H9 (cell line): ENCODE measurements at regions not wholly inside any gene's neighbourhood (a gene's known extent, or its start where the extent isn't known, plus 50 kb on each side); places are given as distances from the start of the nearest gene placed in this dataset.

ENCODE experiments used
- DNase-seq: peaks from one replicate; pipeline ENCODE4 v3.0.0-alpha.2; 2017
- H2AFZ ChIP-seq: one replicate; pipeline ENCODE4 v1.6.1; 2013; ENCODE audit warnings: mild to moderate bottlenecking, low read length, control low read depth, moderate library complexity
- H2AK5ac ChIP-seq: 2 replicates; pipeline ENCODE4 v1.6.1; 2013; ENCODE audit warnings: low read length, control low read depth, mixed read lengths; ENCODE audit not compliant: insufficient read length
- H2BK120ac ChIP-seq: one replicate; pipeline ENCODE4 v1.6.1; 2013; ENCODE audit warnings: low read depth, mild to moderate bottlenecking, low read length, control low read depth, inconsistent platforms; ENCODE audit not compliant: poor library complexity, severe bottlenecking
- H2BK12ac ChIP-seq: 2 replicates; pipeline ENCODE4 v1.6.1; 2013; ENCODE audit warnings: low read length, control low read depth, mixed read lengths, low read depth; ENCODE audit not compliant: insufficient read length
- H2BK15ac ChIP-seq: 2 replicates; pipeline ENCODE4 v1.6.1; 2013; ENCODE audit warnings: low read depth, low read length, control low read depth
- H2BK20ac ChIP-seq: one replicate; pipeline ENCODE4 v1.6.1; 2013; ENCODE audit warnings: low read depth, mild to moderate bottlenecking, low read length, control low read depth, inconsistent platforms; ENCODE audit not compliant: poor library complexity, severe bottlenecking
- H2BK5ac ChIP-seq: 2 replicates; pipeline ENCODE4 v1.6.1; 2013; ENCODE audit warnings: low read length, control low read depth, mixed read lengths; ENCODE audit not compliant: insufficient read length
- H3K14ac ChIP-seq: 2 replicates; pipeline ENCODE4 v1.6.1; 2013; ENCODE audit warnings: low read length, control low read depth; ENCODE audit not compliant: insufficient read depth
- H3K18ac ChIP-seq: 2 replicates; pipeline ENCODE4 v1.6.1; 2013; ENCODE audit warnings: low read depth, mild to moderate bottlenecking, mixed read lengths, low read length, control low read depth; ENCODE audit not compliant: insufficient read length
- H3K23ac ChIP-seq: 2 replicates; pipeline ENCODE4 v1.6.1; 2013; ENCODE audit warnings: low read length, control low read depth, mixed read lengths, low read depth; ENCODE audit not compliant: insufficient read length
- H3K23me2 ChIP-seq: 2 replicates; pipeline ENCODE4 v1.6.1; 2013; ENCODE audit warnings: low read depth, mild to moderate bottlenecking, mixed read lengths, low read length, control low read depth; ENCODE audit not compliant: insufficient read length, poor library complexity, severe bottlenecking
- H3K27ac ChIP-seq: 2 replicates; pipeline ENCODE4 v1.5.1; 2013; ENCODE audit warnings: low read length, control low read depth, mixed read lengths, low read depth; ENCODE audit not compliant: insufficient read length
- H3K27me3 ChIP-seq: 2 replicates; pipeline ENCODE4 v1.6.1; 2013; ENCODE audit warnings: low read length, control low read depth, inconsistent platforms; ENCODE audit not compliant: insufficient read depth
- H3K4ac ChIP-seq: 2 replicates; pipeline ENCODE4 v1.6.1; 2013; ENCODE audit warnings: low read depth, mild to moderate bottlenecking, control low read depth, inconsistent platforms, low read length, moderate library complexity
- H3K4me1 ChIP-seq: 2 replicates; pipeline ENCODE4 v1.6.1; 2013; ENCODE audit warnings: low read length, control low read depth, inconsistent platforms; ENCODE audit not compliant: insufficient read depth
- H3K4me2 ChIP-seq: 2 replicates; pipeline ENCODE4 v1.6.1; 2013; ENCODE audit warnings: low read length, control low read depth, mixed read lengths; ENCODE audit not compliant: insufficient read length, insufficient read depth
- H3K56ac ChIP-seq: 2 replicates; pipeline ENCODE4 v1.6.1; 2013; ENCODE audit warnings: low read depth, mild to moderate bottlenecking, mixed read lengths, low read length, control low read depth; ENCODE audit not compliant: insufficient read length
- H3K79me1 ChIP-seq: 2 replicates; pipeline ENCODE4 v1.6.1; 2013; ENCODE audit warnings: low read depth, mild to moderate bottlenecking, moderate library complexity, low read length, control low read depth, inconsistent platforms; ENCODE audit not compliant: insufficient read depth, poor library complexity, severe bottlenecking
- H3K79me2 ChIP-seq: 2 replicates; pipeline ENCODE4 v1.6.1; 2013; ENCODE audit warnings: low read length, control low read depth, inconsistent platforms; ENCODE audit not compliant: insufficient read depth
- H3K9ac ChIP-seq: 2 replicates; pipeline ENCODE4 v1.6.1; 2013; ENCODE audit warnings: low read length, control low read depth, mixed read lengths; ENCODE audit not compliant: insufficient read length; ENCODE audit errors: extremely low read depth
- H3K9me3 ChIP-seq: one replicate; pipeline ENCODE4 v1.6.1; 2013; ENCODE audit warnings: low read depth, low read length, inconsistent platforms; ENCODE audit not compliant: control insufficient read depth
- H3T11ph ChIP-seq: one replicate; pipeline ENCODE4 v1.6.1; 2013; ENCODE audit warnings: mild to moderate bottlenecking, low read length, control low read depth, inconsistent platforms
- H4K20me1 ChIP-seq: one replicate; pipeline ENCODE4 v1.6.1; 2013; ENCODE audit not compliant: control insufficient read depth, insufficient read length, insufficient read depth
- H4K5ac ChIP-seq: 2 replicates; pipeline ENCODE4 v1.6.1; 2013; ENCODE audit warnings: low read depth, mild to moderate bottlenecking, mixed read lengths, low read length, control low read depth; ENCODE audit not compliant: insufficient read length
- H4K8ac ChIP-seq: replicated peaks from 2 replicates; pipeline ENCODE4 v1.6.1; 2013; ENCODE audit warnings: low read length, control low read depth, mixed read lengths, low read depth; ENCODE audit not compliant: insufficient read length
- H4K91ac ChIP-seq: 2 replicates; pipeline ENCODE4 v1.6.1; 2013; ENCODE audit warnings: low read depth, mild to moderate bottlenecking, moderate library complexity, mixed read lengths, low read length, control low read depth; ENCODE audit not compliant: insufficient read length
- H3K27ac Mint-ChIP-seq, 3 experiments: 2 replicates in 2 of 3; 3 replicates in 1 of 3; pipeline ENCODE4 v1.8.0; 2020 to 2021; ENCODE audit warnings: mixed read lengths in 3 of 3, mild to moderate bottlenecking in 1 of 3, moderate library complexity in 1 of 3
- H3K27me3 Mint-ChIP-seq: 2 replicates; pipeline ENCODE4 v1.8.0; 2021; ENCODE audit warnings: low read depth, mild to moderate bottlenecking, moderate library complexity, mixed read lengths
- H3K36me3 Mint-ChIP-seq, 3 experiments: 2 replicates in 2 of 3; 3 replicates in 1 of 3; pipeline ENCODE4 v1.8.0; 2020 to 2021; ENCODE audit warnings: low read depth in 3 of 3, mixed read lengths in 3 of 3; ENCODE audit not compliant: insufficient read depth in 1 of 3
- H3K4me1 Mint-ChIP-seq, 2 experiments: 2 replicates each; pipeline ENCODE4 v1.8.0; 2020; ENCODE audit warnings: mixed read lengths in 2 of 2
- H3K4me3 Mint-ChIP-seq, 2 experiments: 2 replicates in 1 of 2; 3 replicates in 1 of 2; pipeline ENCODE4 v1.8.0; 2020 to 2021; ENCODE audit warnings: mild to moderate bottlenecking in 2 of 2, mixed read lengths in 2 of 2, moderate library complexity in 1 of 2
- H3K9me3 Mint-ChIP-seq, 2 experiments: 2 replicates in 1 of 2; 3 replicates in 1 of 2; pipeline ENCODE4 v1.8.0; 2020; ENCODE audit warnings: mild to moderate bottlenecking in 2 of 2, mixed read lengths in 2 of 2, moderate library complexity in 1 of 2
- WGBS: extraction: QIAGEN DNeasy Blood & Tissue Kit; methylation state at CpG from one replicate; pipeline ENCODE4 v1.1.7; 2013; ENCODE audit warnings: missing lambda C conversion rate, low lambda C conversion rate, mixed read lengths; ENCODE audit not compliant: insufficient read length; ENCODE audit errors: extremely low coverage; 5-methylcytosine and 5-hydroxymethylcytosine counted together
- TF ChIP-seq, protein P1 (sequence below): fragments of 200-600 bp; sonication (generic); conservative IDR thresholded peaks from 3 replicates; pipeline ENCODE4 v1.8.0; 2021; ENCODE audit warnings: antibody characterized with exemption, mild to moderate bottlenecking

DNA sequence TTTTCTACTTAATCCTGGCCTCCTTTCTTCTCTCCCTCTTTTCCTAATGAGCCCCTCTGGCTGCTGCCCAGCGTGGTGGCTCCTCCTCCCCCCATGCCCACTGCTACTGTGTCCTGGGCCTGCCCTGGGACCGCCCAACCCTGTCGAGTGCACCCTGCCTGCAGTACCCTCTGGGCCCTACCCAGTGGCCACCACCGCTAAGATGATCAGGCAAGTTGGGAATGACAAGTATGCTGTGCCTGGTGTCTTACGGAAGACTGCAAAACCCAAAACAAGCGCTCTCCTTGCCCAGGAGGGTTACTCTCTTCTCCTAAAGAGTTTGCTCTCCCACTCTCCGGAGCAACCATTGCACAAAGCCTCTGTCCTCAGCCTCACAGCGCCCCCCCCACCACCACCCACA, 273.7 kb downstream of the SYK start:
- Mint-ChIP-seq H3K4me1 (peaks cover 20 to 23% of the 10 kb centered on the region in 2 experiments), H3K4me3 (no peak overlapping the region; a peak in 1 of 5 replicates)
- WGBS = no CpG with 5 or more reads among the region's 8 CpGs

More for the DNA sequence above, 273.7 kb downstream of the SYK start:
- Histone ChIP-seq H4K5ac (no peak overlapping the region), H3K27ac (no peak overlapping the region), H2BK120ac (no peak overlapping the region), H3K14ac (no peak overlapping the region), H3K79me2 (no peaks in the 10 kb centered on the region), H3K4me1 (no peaks in the 10 kb centered on the region), H4K20me1 (no peaks in the 10 kb centered on the region), H3K79me1 (no peaks in the 10 kb centered on the region), H4K8ac (no peak overlapping the region), H2BK5ac (no peak overlapping the region), H2BK20ac (no peak overlapping the region), H2AFZ (no peak overlapping the region), H2BK15ac (no peak overlapping the region), H3K27me3 (no peaks in the 10 kb centered on the region), H3K23me2 (no peaks in the 10 kb centered on the region), H2BK12ac (no peak overlapping the region), H3K56ac (no peak overlapping the region), H3K9me3 (no peaks in the 10 kb centered on the region), H3K9ac (no peak overlapping the region), H3K4ac (no peak overlapping the region), H3K4me2 (no peak overlapping the region), H3K18ac (no peak overlapping the region), H4K91ac (no peak overlapping the region), H3K23ac (no peak overlapping the region), H3T11ph (no peak overlapping the region), H2AK5ac (no peak overlapping the region)
- Mint-ChIP-seq H3K27ac (no peak overlapping the region), H3K9me3 (no peaks in the 10 kb centered on the region; a peak in 1 of 5 replicates), H3K27me3 (peaks cover 3% of the 10 kb centered on the region), H3K36me3 (no peaks in the 10 kb centered on the region; a peak in 2 of 7 replicates)
- TF ChIP-seq, protein P1, sequence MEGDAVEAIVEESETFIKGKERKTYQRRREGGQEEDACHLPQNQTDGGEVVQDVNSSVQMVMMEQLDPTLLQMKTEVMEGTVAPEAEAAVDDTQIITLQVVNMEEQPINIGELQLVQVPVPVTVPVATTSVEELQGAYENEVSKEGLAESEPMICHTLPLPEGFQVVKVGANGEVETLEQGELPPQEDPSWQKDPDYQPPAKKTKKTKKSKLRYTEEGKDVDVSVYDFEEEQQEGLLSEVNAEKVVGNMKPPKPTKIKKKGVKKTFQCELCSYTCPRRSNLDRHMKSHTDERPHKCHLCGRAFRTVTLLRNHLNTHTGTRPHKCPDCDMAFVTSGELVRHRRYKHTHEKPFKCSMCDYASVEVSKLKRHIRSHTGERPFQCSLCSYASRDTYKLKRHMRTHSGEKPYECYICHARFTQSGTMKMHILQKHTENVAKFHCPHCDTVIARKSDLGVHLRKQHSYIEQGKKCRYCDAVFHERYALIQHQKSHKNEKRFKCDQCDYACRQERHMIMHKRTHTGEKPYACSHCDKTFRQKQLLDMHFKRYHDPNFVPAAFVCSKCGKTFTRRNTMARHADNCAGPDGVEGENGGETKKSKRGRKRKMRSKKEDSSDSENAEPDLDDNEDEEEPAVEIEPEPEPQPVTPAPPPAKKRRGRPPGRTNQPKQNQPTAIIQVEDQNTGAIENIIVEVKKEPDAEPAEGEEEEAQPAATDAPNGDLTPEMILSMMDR = no peak
- DNase-seq = no peak
